ENCODE measurements at regions not wholly inside any gene's neighbourhood (a gene's known extent, or its start where the extent isn't known, plus 50 kb on each side); places are given as distances from the start of the nearest gene placed in this dataset.

- H3K27me3 ChIP-seq = no peaks in the 10 kb centered on the region
- TF ChIP-seq CTCF (IDR thresholded peaks at IDR 0.05) = no peak
- H3K36me3 ChIP-seq = no peaks in the 10 kb centered on the region
- intact Hi-C loops (cut with DNase I) = no loop called here
- H3K4me3 ChIP-seq = no peak overlapping the region
- WGBS, 2 donors = 54 to 64% methylated on average over 6 of the region's 6 CpGs
- DNase-seq (no peak), ATAC-seq (no peak)
- no peak overlapping the region for H3K27ac ChIP-seq
- no peaks in the 10 kb centered on the region for H3K4me1 ChIP-seq
- no peaks in the 10 kb centered on the region for H3K9me3 ChIP-seq
These were observed 489.5 kb downstream of the IRS1 start for GRCh38 chr2:226310146-226310545.

- DNase-seq (peak in 1 of 2 donors; percentile 19), ATAC-seq (peak in 7 of 8 donors; percentile 68 to 86 (median 79))
- H3K27ac ChIP-seq = peak overlapping the region in 2 of 10 donors; percentile 18 to 54
- TF ChIP-seq CTCF (IDR thresholded peaks at IDR 0.05) = no peak
- H3K36me3 ChIP-seq = no peaks in the 10 kb centered on the region
- no peaks in the 10 kb centered on the region for H3K4me1 ChIP-seq
- H3K4me3 ChIP-seq = no peak overlapping the region
- no peaks in the 10 kb centered on the region for H3K27me3 ChIP-seq
- 53 to 69% methylated on average over 2 of the region's 2 CpGs for WGBS, 2 donors
- intact Hi-C loops (cut with DNase I) = no loop called here
- no peaks in the 10 kb centered on the region for H3K9me3 ChIP-seq
These were observed 490.6 kb downstream of the IRS1 start for GRCh38 chr2:226308986-226309385.

GRCh38 chr2:226308323-226308680 lies 491.3 kb downstream of the IRS1 start:
- Histone ChIP-seq H3K4me3 (no peak overlapping the region), H3K4me1 (no peaks in the 10 kb centered on the region), H3K36me3 (no peaks in the 10 kb centered on the region), H3K9me3 (no peaks in the 10 kb centered on the region), H3K27ac (no peak overlapping the region), H3K27me3 (no peaks in the 10 kb centered on the region)
- no peak for ATAC-seq
- 91% methylated on average over 2 of the region's 2 CpGs for WGBS, 2 donors
- no peak for DNase-seq
- intact Hi-C loops (cut with DNase I) = no loop called here
- no peak for TF ChIP-seq CTCF (IDR thresholded peaks at IDR 0.05)

GRCh38 chr2:226307487-226308322 lies 491.9 kb downstream of the IRS1 start:
- Histone ChIP-seq H3K9me3 (no peaks in the 10 kb centered on the region), H3K4me1 (no peaks in the 10 kb centered on the region), H3K27ac (no peak overlapping the region), H3K27me3 (no peaks in the 10 kb centered on the region), H3K4me3 (no peak overlapping the region), H3K36me3 (no peaks in the 10 kb centered on the region)
- intact Hi-C loops (cut with DNase I) = no loop called here
- WGBS, 2 donors = 85 to 87% methylated on average over 4 of the region's 4 CpGs
- DNase-seq (no peak), ATAC-seq (no peak)
- TF ChIP-seq CTCF (IDR thresholded peaks at IDR 0.05) = no peak
